GM12865 (cell line): ENCODE measurements at regions not wholly inside any gene's neighbourhood (a gene's known extent, or its start where the extent isn't known, plus 50 kb on each side); places are given as distances from the start of the nearest gene placed in this dataset.

Source experiments
- DNase-seq: peaks from one replicate; pipeline ENCODE4 v3.0.0; 2010; ENCODE audit warnings: low read depth
- H3K4me3 ChIP-seq: 2 replicates; pipeline ENCODE4 v1.5.1; 2011; ENCODE audit warnings: mild to moderate bottlenecking, low read depth, low read length, control low read depth
- TF ChIP-seq, protein P1 (sequence below): IDR thresholded peaks from 2 replicates; pipeline ENCODE4 v1.5.1; 2011; ENCODE audit warnings: low read length, control low read depth, low read depth, inconsistent platforms; ENCODE audit not compliant: insufficient read depth; ENCODE audit errors: missing control alignments

DNA sequence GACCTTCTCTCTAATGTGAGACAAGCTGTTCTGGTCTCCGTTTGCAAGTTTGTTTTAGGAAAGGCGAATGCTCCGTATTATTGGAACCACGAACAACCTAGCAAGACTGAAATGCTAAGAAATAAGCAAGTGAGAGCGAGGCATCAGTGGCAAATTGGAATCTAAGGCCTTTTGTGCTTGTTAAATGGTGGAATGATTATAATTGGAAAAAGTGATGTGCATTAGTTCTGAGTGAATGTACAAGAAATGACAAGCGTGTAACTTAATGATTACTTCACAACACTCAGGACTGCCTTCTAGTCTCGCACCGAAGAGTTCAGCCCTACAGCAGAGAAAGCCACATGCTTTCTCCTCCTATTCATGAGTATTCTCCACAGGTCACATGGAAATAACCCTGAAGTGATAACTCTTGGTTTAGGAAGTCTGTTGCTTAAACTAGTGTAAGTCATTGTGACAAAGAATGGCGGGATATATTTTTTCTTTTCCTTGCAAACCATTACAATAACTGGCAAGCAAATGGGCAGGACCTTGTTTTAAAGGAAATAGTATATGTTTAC is 392.2 kb upstream of the FIGN start:
- H3K4me3 ChIP-seq: no peak overlapping the region
- TF ChIP-seq, protein P1, sequence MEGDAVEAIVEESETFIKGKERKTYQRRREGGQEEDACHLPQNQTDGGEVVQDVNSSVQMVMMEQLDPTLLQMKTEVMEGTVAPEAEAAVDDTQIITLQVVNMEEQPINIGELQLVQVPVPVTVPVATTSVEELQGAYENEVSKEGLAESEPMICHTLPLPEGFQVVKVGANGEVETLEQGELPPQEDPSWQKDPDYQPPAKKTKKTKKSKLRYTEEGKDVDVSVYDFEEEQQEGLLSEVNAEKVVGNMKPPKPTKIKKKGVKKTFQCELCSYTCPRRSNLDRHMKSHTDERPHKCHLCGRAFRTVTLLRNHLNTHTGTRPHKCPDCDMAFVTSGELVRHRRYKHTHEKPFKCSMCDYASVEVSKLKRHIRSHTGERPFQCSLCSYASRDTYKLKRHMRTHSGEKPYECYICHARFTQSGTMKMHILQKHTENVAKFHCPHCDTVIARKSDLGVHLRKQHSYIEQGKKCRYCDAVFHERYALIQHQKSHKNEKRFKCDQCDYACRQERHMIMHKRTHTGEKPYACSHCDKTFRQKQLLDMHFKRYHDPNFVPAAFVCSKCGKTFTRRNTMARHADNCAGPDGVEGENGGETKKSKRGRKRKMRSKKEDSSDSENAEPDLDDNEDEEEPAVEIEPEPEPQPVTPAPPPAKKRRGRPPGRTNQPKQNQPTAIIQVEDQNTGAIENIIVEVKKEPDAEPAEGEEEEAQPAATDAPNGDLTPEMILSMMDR: no peak
- no peak for DNase-seq

DNA sequence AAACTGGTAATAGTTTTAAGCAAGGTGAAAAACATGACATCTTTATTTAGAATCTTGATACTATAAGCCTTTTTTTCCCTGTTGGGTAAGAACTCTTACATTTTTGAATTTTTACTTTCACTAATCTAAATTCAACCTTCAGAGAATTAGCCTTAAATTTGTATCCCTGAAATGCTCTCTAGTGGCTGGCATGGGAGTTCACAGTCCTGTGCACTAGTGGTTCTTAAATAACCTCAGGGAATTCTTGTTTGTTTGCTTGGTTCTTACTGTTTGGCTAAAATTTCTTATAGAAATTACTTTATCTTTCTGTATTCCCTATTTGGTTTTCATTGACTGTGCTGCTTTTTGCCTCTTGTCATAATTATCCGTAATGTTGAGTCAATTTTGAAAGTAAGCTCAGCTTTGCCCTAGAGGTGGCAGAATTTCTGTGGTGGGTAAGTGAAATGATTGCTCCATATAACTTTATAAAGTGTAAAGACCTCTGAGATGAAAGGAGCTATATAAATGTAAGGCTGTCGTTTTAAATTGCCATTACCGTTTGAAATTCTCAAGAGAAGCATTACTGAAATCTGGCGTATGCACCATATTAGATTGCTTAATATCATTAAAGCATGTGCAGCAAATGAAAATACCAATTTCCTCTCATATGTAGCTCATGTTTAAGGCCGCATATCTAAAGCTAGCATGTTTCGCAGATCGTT is 391.3 kb upstream of the FIGN start:
- TF ChIP-seq, protein P1: no peak

DNA sequence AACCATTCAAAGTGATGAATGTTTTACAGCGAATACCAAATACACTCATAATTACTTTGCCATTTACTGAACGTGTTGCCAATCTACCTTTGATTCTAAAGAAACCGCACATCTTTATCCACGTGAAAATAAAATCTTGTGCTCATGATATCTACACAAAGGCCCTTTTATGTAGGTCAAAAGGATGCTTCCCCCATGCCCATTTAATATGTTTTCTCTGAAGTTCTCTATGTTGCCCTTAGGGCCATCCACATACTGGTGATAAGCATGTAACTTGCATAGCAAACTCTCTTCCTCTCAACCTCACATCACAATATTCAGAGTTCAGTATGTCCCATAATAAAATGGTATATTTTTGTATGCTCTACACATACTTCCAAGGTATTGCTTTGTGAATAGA is 380.0 kb upstream of the FIGN start:
- TF ChIP-seq, protein P1: no peak
- no peak for DNase-seq
- no peak overlapping the region for H3K4me3 ChIP-seq

More for the DNA sequence above, 391.3 kb upstream of the FIGN start:
- no peak overlapping the region for H3K4me3 ChIP-seq
- no peak for DNase-seq

DNA sequence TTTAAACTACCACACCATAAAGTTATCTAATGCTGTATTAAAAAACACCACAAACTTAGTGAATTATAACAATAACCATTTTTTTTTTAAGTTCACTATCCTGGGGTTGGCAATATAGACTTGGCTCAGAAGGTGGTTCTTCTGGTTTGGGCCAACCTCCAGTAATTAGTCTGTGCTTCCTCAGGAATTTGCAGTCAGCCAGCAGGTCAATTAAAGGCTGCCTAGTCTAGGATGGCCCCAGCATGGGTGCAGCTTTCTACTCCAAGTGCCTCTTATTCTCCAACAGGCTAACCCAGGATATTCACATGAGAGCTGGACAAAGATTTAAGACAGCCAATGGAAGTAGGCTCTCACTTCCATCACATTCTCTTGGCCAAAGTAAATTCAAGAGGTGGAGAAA is 379.1 kb upstream of the FIGN start:
- no peak for DNase-seq
- TF ChIP-seq, protein P1: no peak
- no peak overlapping the region for H3K4me3 ChIP-seq

DNA sequence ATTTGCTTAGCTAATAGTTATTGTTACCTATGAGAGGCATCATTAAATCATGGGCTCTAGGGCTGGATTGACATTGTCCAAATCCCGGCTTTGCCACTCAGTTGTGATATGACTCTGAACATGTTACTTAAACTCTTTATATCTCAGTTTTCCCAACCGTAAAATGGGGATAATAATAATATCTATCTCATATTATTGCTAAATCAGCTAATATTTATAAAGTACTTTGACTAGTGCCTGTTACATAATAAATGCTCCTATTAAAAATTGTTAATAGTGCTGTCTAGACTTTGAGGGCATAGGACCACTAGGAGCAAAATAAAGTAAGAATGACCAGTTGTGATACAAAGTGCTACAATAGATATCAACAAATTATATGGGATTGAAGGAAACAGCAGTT is 376.3 kb upstream of the FIGN start:
- H3K4me3 ChIP-seq: no peak overlapping the region
- TF ChIP-seq, protein P1: no peak
- DNase-seq: no peak

DNA sequence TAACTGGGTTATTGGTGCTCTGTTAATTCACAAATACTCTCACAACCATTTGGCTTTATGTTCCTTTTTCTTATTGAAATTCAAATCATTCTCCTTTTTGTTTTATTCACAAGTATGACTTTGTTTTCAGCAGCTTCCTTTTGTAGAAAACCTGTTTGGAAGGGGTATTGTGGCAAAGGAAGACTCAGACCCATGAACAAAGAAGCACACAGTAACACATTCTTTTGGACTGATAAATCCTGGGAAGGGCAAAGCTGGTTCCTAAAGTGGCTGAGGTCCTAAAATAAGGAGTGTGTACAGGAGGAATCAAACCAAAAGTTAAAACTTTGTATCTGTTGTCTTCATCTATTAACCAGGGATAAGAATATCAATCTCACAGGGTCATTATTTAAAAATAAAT is 374.7 kb upstream of the FIGN start:
- TF ChIP-seq, protein P1: no peak
- H3K4me3 ChIP-seq: no peak overlapping the region
- no peak for DNase-seq

DNA sequence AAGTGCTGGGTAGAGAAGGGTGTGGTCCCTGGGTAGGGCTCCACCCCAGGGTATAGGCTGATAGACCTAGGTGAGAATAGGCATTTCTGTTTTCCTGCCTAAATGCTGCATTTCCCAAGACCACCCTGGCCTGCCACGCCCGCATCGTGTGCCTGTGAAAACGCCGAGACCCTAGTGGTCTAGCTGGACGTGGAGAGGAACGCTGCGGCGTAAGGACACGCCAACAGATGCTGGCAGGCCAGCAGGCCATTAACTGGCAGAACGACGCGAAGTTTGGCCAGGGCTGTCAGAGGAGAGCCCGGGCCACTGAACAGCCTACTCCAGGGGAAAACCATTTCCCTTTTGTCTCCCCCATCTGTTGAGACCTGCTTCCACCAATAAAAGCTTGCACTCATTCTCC is 373.2 kb upstream of the FIGN start:
- no peak overlapping the region for H3K4me3 ChIP-seq
- no peak for DNase-seq
- TF ChIP-seq, protein P1: no peak
